Left ventricle myocardium inferior (tissue), 1 donor: ENCODE measurements at regions not wholly inside any gene's neighbourhood (a gene's known extent, or its start where the extent isn't known, plus 50 kb on each side); places are given as distances from the start of the nearest gene placed in this dataset.
A peak's percentile ranks its signal among the peaks of the same experiment; 100 is the strongest.
"Not testable (repeated sequence)": the region's sequence is repeated elsewhere in the genome, so short reads cannot be mapped to it uniquely, and the experiment has no call there.

Source experiments
- DNase-seq: peaks from one replicate; pipeline ENCODE4 v3.0.0-alpha.2; 2020
- H3K27ac ChIP-seq: fragments of 200-600 bp; replicated peaks from 2 replicates; pipeline ENCODE4 v1.8.0; 2021
- H3K27me3 ChIP-seq: fragments of 200-600 bp; 2 replicates; pipeline ENCODE4 v1.8.0; 2021; ENCODE audit warnings: low read depth
- H3K36me3 ChIP-seq: fragments of 200-600 bp; 2 replicates; pipeline ENCODE4 v1.8.0; 2021
- H3K4me1 ChIP-seq: fragments of 200-600 bp; 2 replicates; pipeline ENCODE4 v1.8.0; 2021
- H3K4me3 ChIP-seq: fragments of 200-600 bp; 2 replicates; pipeline ENCODE4 v1.8.0; 2021; ENCODE audit warnings: mild to moderate bottlenecking, moderate library complexity
- H3K9me3 ChIP-seq: fragments of 200-600 bp; replicated peaks from 2 replicates; pipeline ENCODE4 v1.8.0; 2021
- intact Hi-C: fragments of 100-400 bp; cut with micrococcal nuclease; formaldehyde crosslinking; loops from one replicate; pipeline ENCODE4 v1.11.0; 2022
- TF ChIP-seq, protein P1 (sequence below): fragments of 200-600 bp; IDR thresholded peaks from 2 replicates; pipeline ENCODE4 v1.8.0; 2021; ENCODE audit warnings: antibody characterized with exemption, mild to moderate bottlenecking, borderline replicate concordance
- donor health status: DM: no; HTN: yes; CAD: no; lungs with severe emphysema.

DNA sequence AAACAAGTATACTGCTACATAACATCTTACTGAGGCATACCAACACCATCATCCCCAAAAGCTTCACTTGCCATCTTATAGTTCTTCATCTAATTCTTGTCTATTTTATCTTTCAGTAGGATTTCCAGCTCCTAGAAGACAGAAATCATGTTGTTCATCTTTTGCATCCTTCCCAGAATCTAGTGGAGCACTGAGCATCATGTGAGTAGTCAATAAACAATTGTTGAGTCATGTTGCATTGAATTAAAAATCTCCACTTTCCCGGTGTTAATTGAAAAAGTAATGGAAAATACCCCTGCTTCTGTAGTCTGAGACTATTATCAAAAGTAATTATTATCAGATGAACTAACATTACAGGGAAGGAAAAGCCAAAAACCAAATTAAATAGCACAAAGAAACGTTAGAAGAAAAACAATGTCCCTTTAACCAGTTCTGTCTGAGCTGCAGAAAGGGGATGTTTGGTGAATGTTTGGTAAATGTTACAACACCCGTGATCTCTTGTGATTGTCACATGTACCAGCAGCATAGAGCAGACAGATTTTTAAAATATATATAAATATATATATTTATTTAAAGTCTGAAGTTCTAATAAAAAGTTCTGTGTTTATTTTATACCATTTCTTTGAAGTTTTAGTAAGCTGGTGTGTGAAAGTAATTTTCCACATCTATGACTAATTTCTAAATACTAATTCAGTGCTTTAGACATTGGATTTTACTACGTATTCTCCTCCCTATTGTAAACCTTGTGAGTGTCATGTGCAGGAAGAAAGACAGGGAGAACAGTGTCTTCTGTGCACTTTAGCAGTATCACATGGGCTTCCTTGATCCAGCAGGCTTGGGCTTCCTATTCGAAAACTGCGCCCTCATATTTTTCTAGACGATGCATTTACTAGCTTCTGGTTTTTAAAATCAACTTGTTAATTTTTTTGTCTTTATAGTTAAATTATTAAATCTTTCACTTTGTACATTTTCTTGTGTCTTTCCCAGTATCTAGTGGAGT, 85.6 kb downstream of the RAP2B start:
- DNase-seq: no peak
- H3K36me3 ChIP-seq: no peaks in the 10 kb centered on the region
- TF ChIP-seq, protein P1, sequence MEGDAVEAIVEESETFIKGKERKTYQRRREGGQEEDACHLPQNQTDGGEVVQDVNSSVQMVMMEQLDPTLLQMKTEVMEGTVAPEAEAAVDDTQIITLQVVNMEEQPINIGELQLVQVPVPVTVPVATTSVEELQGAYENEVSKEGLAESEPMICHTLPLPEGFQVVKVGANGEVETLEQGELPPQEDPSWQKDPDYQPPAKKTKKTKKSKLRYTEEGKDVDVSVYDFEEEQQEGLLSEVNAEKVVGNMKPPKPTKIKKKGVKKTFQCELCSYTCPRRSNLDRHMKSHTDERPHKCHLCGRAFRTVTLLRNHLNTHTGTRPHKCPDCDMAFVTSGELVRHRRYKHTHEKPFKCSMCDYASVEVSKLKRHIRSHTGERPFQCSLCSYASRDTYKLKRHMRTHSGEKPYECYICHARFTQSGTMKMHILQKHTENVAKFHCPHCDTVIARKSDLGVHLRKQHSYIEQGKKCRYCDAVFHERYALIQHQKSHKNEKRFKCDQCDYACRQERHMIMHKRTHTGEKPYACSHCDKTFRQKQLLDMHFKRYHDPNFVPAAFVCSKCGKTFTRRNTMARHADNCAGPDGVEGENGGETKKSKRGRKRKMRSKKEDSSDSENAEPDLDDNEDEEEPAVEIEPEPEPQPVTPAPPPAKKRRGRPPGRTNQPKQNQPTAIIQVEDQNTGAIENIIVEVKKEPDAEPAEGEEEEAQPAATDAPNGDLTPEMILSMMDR: no peak
- peak overlapping the region; percentile 0 for H3K27ac ChIP-seq
- intact Hi-C loops: no loop called here
- no peaks in the 10 kb centered on the region for H3K4me1 ChIP-seq
- no peaks in the 10 kb centered on the region for H3K27me3 ChIP-seq
- no peak overlapping the region for H3K4me3 ChIP-seq
- no peaks in the 10 kb centered on the region for H3K9me3 ChIP-seq

DNA sequence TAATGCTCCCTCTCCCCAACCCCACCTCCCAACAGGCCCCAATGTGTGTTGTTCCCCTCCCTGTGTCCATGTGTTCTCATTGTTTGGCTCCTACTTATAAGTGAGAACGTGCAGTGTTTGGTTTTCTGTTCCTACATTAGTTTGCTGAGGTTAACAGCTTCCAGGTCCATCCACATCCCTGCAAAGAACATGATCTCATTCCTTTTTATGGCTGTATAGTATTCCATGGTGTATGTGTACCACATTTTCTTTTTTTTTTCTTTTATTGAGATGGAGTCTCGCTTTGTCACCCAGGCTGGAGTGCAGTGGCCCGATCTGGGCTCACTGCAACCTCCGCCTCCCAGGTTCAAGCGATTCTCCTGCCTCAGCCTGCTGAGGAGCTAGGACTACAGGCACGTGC, 86.8 kb downstream of the RAP2B start:
- DNase-seq, H3K27ac ChIP-seq, H3K4me3 ChIP-seq, H3K4me1 ChIP-seq, intact Hi-C loops, H3K9me3 ChIP-seq, H3K27me3 ChIP-seq, H3K36me3 ChIP-seq: not testable (repeated sequence)

DNA sequence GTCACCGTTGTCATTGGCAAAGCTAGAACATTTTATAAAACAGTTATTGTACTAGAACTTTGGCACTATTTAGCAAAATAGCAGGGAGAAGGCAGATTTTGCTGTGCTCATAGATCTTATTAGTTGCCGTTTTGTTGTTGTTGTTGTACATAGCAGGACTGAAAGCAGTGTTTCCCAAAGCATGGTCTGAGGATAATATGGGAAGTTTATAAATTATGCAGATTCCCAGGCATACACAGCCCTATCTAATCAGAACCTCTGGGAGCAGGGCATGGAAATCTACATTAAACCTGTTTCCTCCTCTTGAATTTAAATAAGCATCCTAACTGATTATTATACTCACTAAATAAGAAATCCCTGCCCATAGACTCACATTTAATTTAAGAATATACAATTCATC, 87.9 kb downstream of the RAP2B start:
- Histone ChIP-seq H3K27me3 (no peaks in the 10 kb centered on the region), H3K4me3 (no peak overlapping the region), H3K27ac (no peak overlapping the region), H3K9me3 (no peaks in the 10 kb centered on the region), H3K4me1 (no peaks in the 10 kb centered on the region), H3K36me3 (no peaks in the 10 kb centered on the region)
- TF ChIP-seq, protein P1: no peak
- DNase-seq: no peak
- intact Hi-C loops: no loop called here

DNA sequence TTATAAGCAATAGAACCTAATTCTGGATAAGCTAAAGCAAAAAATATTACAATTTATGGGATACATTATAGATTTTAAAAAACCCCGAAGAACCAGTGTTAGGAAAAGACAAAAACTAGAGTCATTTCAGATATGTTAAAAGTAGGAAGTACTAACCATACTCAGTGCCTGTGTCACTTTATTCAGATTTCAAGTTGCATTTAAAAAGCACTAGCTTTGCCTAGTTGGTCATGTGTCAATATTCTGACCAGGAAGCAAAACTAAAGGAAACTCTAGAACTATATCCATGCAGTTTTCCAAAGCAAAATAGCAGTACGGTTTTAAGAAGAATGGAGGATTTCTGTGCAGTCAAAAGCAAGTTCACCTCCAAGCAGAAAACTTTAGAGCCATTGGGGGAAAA, 88.4 kb downstream of the RAP2B start:
- Histone ChIP-seq H3K27ac (no peak overlapping the region), H3K36me3 (no peaks in the 10 kb centered on the region), H3K4me3 (no peak overlapping the region), H3K27me3 (no peaks in the 10 kb centered on the region), H3K9me3 (no peaks in the 10 kb centered on the region), H3K4me1 (no peaks in the 10 kb centered on the region)
- TF ChIP-seq, protein P1: no peak
- no peak for DNase-seq
- intact Hi-C loops: no loop called here

DNA sequence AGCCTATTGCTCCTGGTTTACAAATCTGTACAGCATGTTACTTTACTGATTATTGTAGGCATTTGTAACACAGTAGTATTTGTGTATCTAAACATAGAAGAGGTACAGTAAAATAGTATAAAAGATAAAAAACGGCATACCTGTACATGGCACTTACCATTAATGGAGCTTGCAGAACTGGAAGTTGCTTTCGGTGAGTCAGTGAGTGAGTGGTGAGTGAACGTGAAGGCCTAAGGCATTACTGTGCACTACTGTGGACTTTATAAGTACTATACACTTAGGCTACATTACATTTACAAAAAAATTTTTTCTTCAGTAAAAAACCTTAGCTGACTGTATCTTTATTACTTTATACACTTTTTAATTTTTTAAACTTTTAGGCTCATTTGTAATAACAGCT, 90.9 kb downstream of the RAP2B start:
- no peak overlapping the region for H3K4me3 ChIP-seq
- no peaks in the 10 kb centered on the region for H3K4me1 ChIP-seq
- no peak overlapping the region for H3K27ac ChIP-seq
- TF ChIP-seq, protein P1: no peak
- DNase-seq: no peak
- no peaks in the 10 kb centered on the region for H3K9me3 ChIP-seq
- no peaks in the 10 kb centered on the region for H3K27me3 ChIP-seq
- H3K36me3 ChIP-seq: no peaks in the 10 kb centered on the region
- intact Hi-C loops: no loop called here

DNA sequence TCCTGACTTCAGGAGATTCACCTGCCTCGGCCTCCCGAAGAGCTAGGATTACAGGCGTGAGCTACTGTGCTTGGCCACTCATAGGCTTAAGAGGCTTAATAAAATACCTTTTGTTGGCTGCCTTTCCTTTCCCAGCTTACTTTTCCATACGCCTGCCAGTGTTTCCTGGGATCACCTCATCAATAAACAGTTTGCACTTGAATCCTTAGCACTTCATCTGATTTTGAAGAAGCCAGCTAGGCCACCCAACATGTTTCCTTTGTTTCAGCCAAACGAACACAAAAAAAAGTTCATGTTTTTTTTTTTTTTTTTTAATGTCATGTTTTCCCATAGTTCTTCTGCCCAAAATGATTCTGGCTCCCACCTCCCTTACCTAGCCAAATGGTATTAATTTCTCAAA, 92.3 kb downstream of the RAP2B start:
- Histone ChIP-seq H3K27ac (no peak overlapping the region), H3K4me1 (no peaks in the 10 kb centered on the region), H3K36me3 (no peaks in the 10 kb centered on the region), H3K4me3 (no peak overlapping the region), H3K9me3 (no peaks in the 10 kb centered on the region), H3K27me3 (no peaks in the 10 kb centered on the region)
- TF ChIP-seq, protein P1: no peak
- intact Hi-C loops: no loop called here
- DNase-seq: no peak
